WTC11 (cell line): ENCODE measurements at regions not wholly inside any gene's neighbourhood (a gene's known extent, or its start where the extent isn't known, plus 50 kb on each side); places are given as distances from the start of the nearest gene placed in this dataset.

Experiments used
- ATAC-seq: fragments of 200-7000 bp; cut with Tn5 transposase; 2 replicates; pipeline ENCODE4 v1.10.0; 2021; ENCODE audit warnings: mild to moderate bottlenecking, moderate library complexity
- CTCF ChIA-PET: fragments of 300-600 bp; sonication (Branson Sonifier 250); formaldehyde crosslinking; loops from one replicate; lab custom pipeline; 2021; ENCODE audit warnings: antibody characterized with exemption; lab: Charles Lee
- POLR2A ChIA-PET: fragments of 350-600 bp; sonication (Branson Sonifier 250); formaldehyde crosslinking; loops from one replicate; lab custom pipeline; 2021; ENCODE audit warnings: antibody characterized with exemption; lab: Charles Lee
- DNase-seq: peaks from one replicate; pipeline ENCODE4 v3.0.0; 2021; ENCODE audit warnings: low spot score
- H3K27ac Mint-ChIP-seq: 2 replicates; pipeline ENCODE4 v1.8.0; 2021; ENCODE audit warnings: mixed read lengths
- H3K27me3 Mint-ChIP-seq: 2 replicates; pipeline ENCODE4 v1.8.0; 2021; ENCODE audit warnings: low read depth, mild to moderate bottlenecking, moderate library complexity, mixed read lengths
- H3K36me3 Mint-ChIP-seq: 2 replicates; pipeline ENCODE4 v1.8.0; 2021; ENCODE audit warnings: mixed read lengths
- H3K4me1 Mint-ChIP-seq: 2 replicates; pipeline ENCODE4 v1.8.0; 2022; ENCODE audit warnings: mixed read lengths
- H3K4me3 Mint-ChIP-seq: 2 replicates; pipeline ENCODE4 v1.8.0; 2021; ENCODE audit warnings: mild to moderate bottlenecking, moderate library complexity, mixed read lengths
- H3K9me3 Mint-ChIP-seq: 2 replicates; pipeline ENCODE4 v1.8.0; 2021; ENCODE audit warnings: mixed read lengths
- AR ChIP-seq: fragments of 250-450 bp; sonication (Bioruptor Pico); IDR thresholded peaks from 2 replicates; pipeline ENCODE4 v1.9.0; 2021; ENCODE audit warnings: mild to moderate bottlenecking
- ATF1 ChIP-seq: sonication (generic); formaldehyde crosslinking; IDR thresholded peaks from 2 replicates; pipeline ENCODE4 v1.8.1; 2023; ENCODE audit warnings: mild to moderate bottlenecking, moderate library complexity, missing genetic modification reagents
- CDX4 ChIP-seq: fragments of 250-450 bp; sonication (Bioruptor Pico); IDR thresholded peaks from 2 replicates; pipeline ENCODE4 v1.9.0; 2021; ENCODE audit warnings: moderate library complexity, mild to moderate bottlenecking, inconsistent platforms, borderline replicate concordance
- CREM ChIP-seq: sonication (generic); formaldehyde crosslinking; IDR thresholded peaks from 2 replicates; pipeline ENCODE4 v1.8.1; 2022; ENCODE audit warnings: mild to moderate bottlenecking, missing genetic modification reagents, moderate library complexity
- FOXP1 ChIP-seq: sonication (generic); formaldehyde crosslinking; IDR thresholded peaks from 2 replicates; pipeline ENCODE4 v1.8.0; 2022; ENCODE audit warnings: missing genetic modification reagents, mild to moderate bottlenecking, moderate library complexity, borderline replicate concordance
- NFATC4 ChIP-seq: fragments of 250-450 bp; sonication (Bioruptor Pico); IDR thresholded peaks from 2 replicates; pipeline ENCODE4 v1.9.0; 2021; ENCODE audit warnings: mild to moderate bottlenecking
- NFYB ChIP-seq: sonication (generic); formaldehyde crosslinking; conservative IDR thresholded peaks from 2 replicates; pipeline ENCODE4 v1.8.0; 2022; ENCODE audit warnings: low read depth, missing genetic modification reagents
- NR1H2 ChIP-seq: sonication (generic); formaldehyde crosslinking; IDR thresholded peaks from 2 replicates; pipeline ENCODE4 v1.9.0; 2021; ENCODE audit warnings: mild to moderate bottlenecking, moderate library complexity, missing genetic modification reagents
- PRDM15 ChIP-seq: sonication (generic); formaldehyde crosslinking; IDR thresholded peaks from 2 replicates; pipeline ENCODE4 v1.8.0; 2022; ENCODE audit warnings: missing genetic modification reagents
- PREB ChIP-seq: sonication (generic); formaldehyde crosslinking; IDR thresholded peaks from 2 replicates; pipeline ENCODE4 v1.8.1; 2022; ENCODE audit warnings: mild to moderate bottlenecking, missing genetic modification reagents, moderate library complexity, borderline replicate concordance
- PRRX2 ChIP-seq: fragments of 250-450 bp; sonication (Bioruptor Pico); IDR thresholded peaks from 2 replicates; pipeline ENCODE4 v1.8.0; 2021; ENCODE audit warnings: mild to moderate bottlenecking
- RELA ChIP-seq: sonication (generic); formaldehyde crosslinking; IDR thresholded peaks from 2 replicates; pipeline ENCODE4 v1.8.1; 2022; ENCODE audit warnings: missing genetic modification reagents, mild to moderate bottlenecking, borderline replicate concordance
- RORB ChIP-seq: fragments of 250-450 bp; sonication (Bioruptor Pico); IDR thresholded peaks from 2 replicates; pipeline ENCODE4 v1.9.0; 2021; ENCODE audit warnings: mild to moderate bottlenecking
- SMAD4 ChIP-seq: sonication (generic); formaldehyde crosslinking; IDR thresholded peaks from 2 replicates; pipeline ENCODE4 v1.8.0; 2022; ENCODE audit warnings: mild to moderate bottlenecking, missing genetic modification reagents
- TP53 ChIP-seq: sonication (generic); formaldehyde crosslinking; IDR thresholded peaks from 2 replicates; pipeline ENCODE4 v1.8.1; 2023; ENCODE audit warnings: mild to moderate bottlenecking, missing genetic modification reagents
- USF1 ChIP-seq: sonication (generic); formaldehyde crosslinking; IDR thresholded peaks from 2 replicates; pipeline ENCODE4 v1.8.0; 2022; ENCODE audit warnings: mild to moderate bottlenecking, missing genetic modification reagents
- ZBTB43 ChIP-seq: sonication (generic); formaldehyde crosslinking; IDR thresholded peaks from 2 replicates; pipeline ENCODE4 v1.8.1; 2023; ENCODE audit warnings: mild to moderate bottlenecking, missing genetic modification reagents
- ZMAT4 ChIP-seq: fragments of 250-450 bp; sonication (Bioruptor Pico); IDR thresholded peaks from 2 replicates; pipeline ENCODE4 v1.9.0; 2021; ENCODE audit warnings: mild to moderate bottlenecking
- ZNF121 ChIP-seq: sonication (generic); formaldehyde crosslinking; IDR thresholded peaks from 2 replicates; pipeline ENCODE4 v1.8.0; 2023; ENCODE audit warnings: missing genetic modification reagents
- ZNF671 ChIP-seq: fragments of 250-450 bp; sonication (Bioruptor Pico); IDR thresholded peaks from 2 replicates; pipeline ENCODE4 v1.8.0; 2021; ENCODE audit warnings: mild to moderate bottlenecking

- no peak for TF ChIP-seq ZBTB43 (CRISPR knock-in tag)
- TF ChIP-seq NFATC4 (CRISPR knock-in tag) = no peak
- TF ChIP-seq SMAD4 (CRISPR knock-in tag) = no peak
- TF ChIP-seq ATF1 (CRISPR knock-in tag) = no peak
Observed at GRCh38 chr16:64865069-64865696, 256.7 kb downstream of the CDH11 start (continued).

- H3K27ac Mint-ChIP-seq = no peak overlapping the region
- CTCF ChIA-PET = no interaction called here
- DNase-seq = no peak
Observed at GRCh38 chr16:64864232-64864809, 257.5 kb downstream of the CDH11 start.

GRCh38 chr16:64858076-64858475 lies 263.8 kb downstream of the CDH11 start:
- 0 out of 2 replicates have a peak, but pooled peaks cover 4% of the 10 kb centered on the region for H3K4me1 Mint-ChIP-seq
- H3K4me3 Mint-ChIP-seq = no peak overlapping the region
- CTCF ChIA-PET = no interaction called here
- ATAC-seq = no peak
- no peaks in the 10 kb centered on the region for H3K27me3 Mint-ChIP-seq
- no peaks in the 10 kb centered on the region for H3K36me3 Mint-ChIP-seq
- DNase-seq = no peak
- no peak overlapping the region for H3K27ac Mint-ChIP-seq
- H3K9me3 Mint-ChIP-seq = no peaks in the 10 kb centered on the region
- POLR2A ChIA-PET = no interaction called here
- TF ChIP-seq TP53 (CRISPR knock-in tag) (no peak), CREM (no peak), PRDM15 (CRISPR knock-in tag) (no peak), PRRX2 (CRISPR knock-in tag) (no peak), ZMAT4 (no peak), CDX4 (no peak), FOXP1 (CRISPR knock-in tag) (no peak), RELA (CRISPR knock-in tag) (no peak), ZNF671 (CRISPR knock-in tag) (no peak)

More at GRCh38 chr16:64864232-64864809, 257.5 kb downstream of the CDH11 start:
- TF ChIP-seq NFYB (CRISPR knock-in tag) (no peak), USF1 (CRISPR knock-in tag) (no peak), ZNF121 (CRISPR knock-in tag) (no peak), AR (CRISPR knock-in tag) (no peak), NR1H2 (CRISPR knock-in tag) (no peak), RORB (CRISPR knock-in tag) (no peak), PREB (CRISPR knock-in tag) (no peak)
- H3K4me3 Mint-ChIP-seq = no peak overlapping the region
- H3K4me1 Mint-ChIP-seq = 0 out of 2 replicates have a peak, but pooled peaks cover 4% of the 10 kb centered on the region
- no peak for ATAC-seq
- POLR2A ChIA-PET = no interaction called here
- no peaks in the 10 kb centered on the region for H3K9me3 Mint-ChIP-seq
- no peaks in the 10 kb centered on the region for H3K36me3 Mint-ChIP-seq
- no peaks in the 10 kb centered on the region for H3K27me3 Mint-ChIP-seq
